ENCODE measurements at regions not wholly inside any gene's neighbourhood (a gene's known extent, or its start where the extent isn't known, plus 50 kb on each side); places are given as distances from the start of the nearest gene placed in this dataset.

DNA sequence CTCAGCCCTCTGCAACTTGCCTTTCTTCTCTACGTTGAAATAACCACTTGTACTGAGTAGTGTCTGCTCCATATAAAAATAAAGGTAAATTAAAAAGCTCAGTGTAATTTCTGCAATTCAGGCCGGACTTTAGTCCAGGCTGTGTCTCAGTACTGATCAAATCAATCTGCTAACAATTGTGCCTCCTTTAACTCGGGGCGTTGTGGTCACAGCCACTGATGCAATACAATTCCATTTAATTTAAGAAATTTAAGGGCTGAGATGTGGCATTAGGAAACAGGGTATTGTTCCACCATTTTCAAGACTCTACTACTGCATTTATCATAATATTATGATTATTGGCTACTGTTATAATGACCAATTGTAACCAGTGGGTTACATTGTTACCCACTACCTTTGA is 60.0 kb upstream of the NPAS2 start:
- DNase-seq (ENCODE audit: low read depth in 3 of 3, low spot score in 1 of 3): no peak

DNA sequence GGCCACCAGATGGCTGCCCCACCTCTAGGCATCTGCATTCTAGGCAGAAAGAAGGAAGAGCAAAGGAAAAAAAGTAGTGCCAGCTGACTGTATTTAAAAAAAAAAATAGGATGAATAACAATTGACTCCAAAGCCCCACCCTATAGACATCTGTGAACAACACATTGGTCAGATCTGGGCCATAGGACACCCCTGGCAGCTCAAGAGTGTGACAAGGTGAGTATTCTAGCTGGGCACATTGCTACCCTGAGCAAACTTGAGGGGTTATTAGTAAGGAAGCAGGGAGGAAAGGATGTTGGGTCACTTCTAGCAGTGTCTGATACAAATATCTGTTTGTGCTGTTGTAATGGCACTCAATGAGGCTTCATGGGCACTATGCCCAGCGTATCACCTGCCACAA is 58.6 kb upstream of the NPAS2 start:
- no peak for DNase-seq (ENCODE audit: low read depth in 3 of 3, low spot score in 1 of 3)

DNA sequence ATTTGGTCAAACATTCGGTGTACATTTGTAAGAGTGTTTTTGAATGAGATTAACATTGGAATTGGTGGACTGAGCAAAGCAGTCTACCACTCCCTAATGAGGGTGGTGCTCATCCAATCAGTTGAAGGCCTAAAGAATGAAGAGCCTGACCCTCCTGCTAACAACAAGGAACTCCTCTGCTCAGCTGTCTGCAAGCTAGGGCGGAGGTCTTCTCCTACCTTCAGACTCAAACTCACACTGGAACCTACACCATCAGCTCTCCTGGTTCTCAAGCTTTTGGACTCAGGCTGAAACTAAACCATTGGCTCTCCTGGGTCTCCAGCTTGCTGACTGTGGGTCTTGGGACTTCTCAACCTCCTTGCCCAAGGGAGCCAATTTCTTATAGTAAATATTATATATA is 55.5 kb upstream of the NPAS2 start:
- no peak for DNase-seq (ENCODE audit: low read depth in 3 of 3, low spot score in 1 of 3)

DNA sequence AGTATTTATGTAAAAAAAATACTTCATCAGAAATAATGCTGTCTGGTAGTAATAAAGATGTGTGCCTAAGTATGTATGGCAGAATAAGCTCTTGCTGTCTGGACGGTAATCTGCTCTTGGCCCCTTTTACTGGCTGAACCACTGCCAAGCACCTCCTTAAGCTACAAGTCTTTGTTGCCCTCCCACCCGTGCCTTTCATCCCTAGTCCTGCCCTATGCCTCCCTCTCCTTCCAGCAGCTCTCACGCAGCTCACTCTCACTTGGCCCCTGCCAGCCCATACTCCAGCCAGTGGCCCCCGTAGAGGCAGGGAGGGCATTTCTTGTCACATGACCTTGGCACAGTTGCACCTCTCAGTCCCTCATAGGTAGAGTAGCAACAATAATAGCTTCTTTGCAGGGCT is 54.5 kb upstream of the NPAS2 start:
- DNase-seq (ENCODE audit: low read depth in 3 of 3, low spot score in 1 of 3): no peak

GRCh38 chr2:100766256-100766655 is 53.7 kb upstream of the NPAS2 start:
- DNase-seq (ENCODE audit: low read depth in 3 of 3, low spot score in 1 of 3): no peak

DNA sequence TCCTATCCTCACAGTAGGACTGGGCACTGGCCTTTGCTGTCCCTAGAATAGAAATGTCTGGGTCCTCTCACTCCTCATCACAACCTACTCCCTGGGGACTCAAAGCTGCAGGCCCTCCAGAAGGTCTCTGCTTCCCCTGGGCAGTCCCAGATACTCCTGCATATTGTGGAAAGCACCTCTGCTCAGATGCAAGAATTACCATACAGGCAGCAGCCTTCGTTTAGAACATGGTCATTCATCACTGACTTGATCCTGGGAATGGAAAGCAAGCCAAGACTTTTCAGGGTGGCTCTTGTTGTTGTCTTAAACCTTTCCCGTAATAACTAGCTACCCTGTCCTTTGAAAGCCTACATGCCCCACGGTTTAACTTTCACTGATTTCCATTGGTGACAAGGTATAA is 53.1 kb upstream of the NPAS2 start:
- DNase-seq (ENCODE audit: low read depth in 3 of 3, low spot score in 1 of 3): no peak

GRCh38 chr2:100767224-100767653 is 52.7 kb upstream of the NPAS2 start:
- DNase-seq (ENCODE audit: low read depth in 3 of 3, low spot score in 1 of 3): no peak

- no peak for DNase-seq (ENCODE audit: low read depth in 3 of 3, low spot score in 1 of 3)
Measured at GRCh38 chr2:100767810-100768806, 51.8 kb upstream of the NPAS2 start.
